ENCODE measurements at regions not wholly inside any gene's neighbourhood (a gene's known extent, or its start where the extent isn't known, plus 50 kb on each side); places are given as distances from the start of the nearest gene placed in this dataset.

GRCh38 chr14:71514941-71515919, 417.0 kb upstream of the RGS6 start:
- no peak overlapping the region for H3K27ac ChIP-seq
- 82 to 87% methylated on average over 7 to 8 of the region's 8 CpGs for WGBS, 2 donors (ENCODE audit: low coverage in 1 of 2)
- TF ChIP-seq CTCF (IDR thresholded peaks at IDR 0.05): no peak
- TF ChIP-seq POLR2AphosphoS5 (IDR thresholded peaks at IDR 0.05): no peak

GRCh38 chr14:71521238-71522135, 410.7 kb upstream of the RGS6 start:
- no peak for ATAC-seq

More at GRCh38 chr14:71514941-71515919, 417.0 kb upstream of the RGS6 start:
- Histone ChIP-seq H3K9me3 (no peaks in the 10 kb centered on the region), H3K36me3 (peaks cover 0 to 17% of the 10 kb centered on the region in 2 donors), H3K4me3 (no peak overlapping the region), H3K4me1 (peaks cover 0 to 6% (median 0%) of the 10 kb centered on the region in 3 donors), H3K27me3 (no peaks in the 10 kb centered on the region)
- ATAC-seq: no peak

GRCh38 chr14:71523630-71524319, 408.5 kb upstream of the RGS6 start:
- H3K27ac ChIP-seq: no peak overlapping the region
- no peaks in the 10 kb centered on the region for H3K36me3 ChIP-seq
- H3K4me3 ChIP-seq: no peak overlapping the region
- no peaks in the 10 kb centered on the region for H3K27me3 ChIP-seq
- TF ChIP-seq POLR2AphosphoS5 (IDR thresholded peaks at IDR 0.05) (no peak), EP300 (IDR thresholded peaks at IDR 0.05) (no peak), CTCF (IDR thresholded peaks at IDR 0.05) (no peak), POLR2A (IDR thresholded peaks at IDR 0.05) (no peak)
- no peaks in the 10 kb centered on the region for H3K9me3 ChIP-seq
- ATAC-seq: no peak
- 80 to 88% methylated on average over 2 of the region's 2 CpGs for WGBS, 2 donors (ENCODE audit: low coverage in 1 of 2)
- no peaks in the 10 kb centered on the region for H3K4me1 ChIP-seq

More at GRCh38 chr14:71521238-71522135, 410.7 kb upstream of the RGS6 start:
- TF ChIP-seq POLR2A (IDR thresholded peaks at IDR 0.05): no peak
- no peak for TF ChIP-seq EP300 (IDR thresholded peaks at IDR 0.05)
- TF ChIP-seq POLR2AphosphoS5 (IDR thresholded peaks at IDR 0.05): no peak
- TF ChIP-seq CTCF (IDR thresholded peaks at IDR 0.05): no peak
- WGBS, 2 donors (ENCODE audit: low coverage in 1 of 2): 90 to 97% methylated on average over 3 of the region's 3 CpGs
- Histone ChIP-seq H3K9me3 (no peaks in the 10 kb centered on the region), H3K36me3 (no peaks in the 10 kb centered on the region), H3K27me3 (no peaks in the 10 kb centered on the region), H3K4me3 (no peak overlapping the region), H3K27ac (no peak overlapping the region), H3K4me1 (no peaks in the 10 kb centered on the region)

GRCh38 chr14:71524320-71524982, 407.8 kb upstream of the RGS6 start:
- no peak for ATAC-seq
- Histone ChIP-seq H3K4me1 (peaks cover 0 to 2% (median 0%) of the 10 kb centered on the region in 3 donors), H3K27ac (no peak overlapping the region), H3K9me3 (no peaks in the 10 kb centered on the region), H3K4me3 (no peak overlapping the region), H3K27me3 (no peaks in the 10 kb centered on the region), H3K36me3 (no peaks in the 10 kb centered on the region)
- WGBS, 2 donors (ENCODE audit: low coverage in 1 of 2): 90 to 97% methylated on average over 5 to 6 of the region's 6 CpGs
- no peak for TF ChIP-seq POLR2AphosphoS5 (IDR thresholded peaks at IDR 0.05)
- no peak for TF ChIP-seq CTCF (IDR thresholded peaks at IDR 0.05)
- TF ChIP-seq EP300 (IDR thresholded peaks at IDR 0.05): no peak
- TF ChIP-seq POLR2A (IDR thresholded peaks at IDR 0.05): no peak
